ENCODE measurements at regions not wholly inside any gene's neighbourhood (a gene's known extent, or its start where the extent isn't known, plus 50 kb on each side); places are given as distances from the start of the nearest gene placed in this dataset.

GRCh38 chr19:30153326-30154210, 211.5 kb downstream of the URI1 start:
- DNase-seq (ENCODE audit: low spot score): no peak

GRCh38 chr19:30154410-30154809, 212.4 kb downstream of the URI1 start:
- no peak for DNase-seq (ENCODE audit: low spot score)

- no peak for DNase-seq (ENCODE audit: low spot score)
Observed at GRCh38 chr19:30155381-30156200, 213.6 kb downstream of the URI1 start.

- DNase-seq (ENCODE audit: low spot score): no peak
Observed at GRCh38 chr19:30156646-30157045, 214.6 kb downstream of the URI1 start.

- no peak for DNase-seq (ENCODE audit: low spot score)
Observed at GRCh38 chr19:30158067-30158892, 213.9 kb upstream of the ZNF536 start.

GRCh38 chr19:30158893-30159245, 213.3 kb upstream of the ZNF536 start:
- DNase-seq (ENCODE audit: low spot score): no peak

- no peak for DNase-seq (ENCODE audit: low spot score)
Observed at GRCh38 chr19:30159636-30160035, 212.5 kb upstream of the ZNF536 start.

GRCh38 chr19:30160426-30160825, 211.8 kb upstream of the ZNF536 start:
- DNase-seq (ENCODE audit: low spot score): no peak

- no peak for DNase-seq (ENCODE audit: low spot score)
Observed at GRCh38 chr19:30161021-30161655, 211.0 kb upstream of the ZNF536 start.

- no peak for DNase-seq (ENCODE audit: low spot score)
Observed at GRCh38 chr19:30161770-30162169, 210.4 kb upstream of the ZNF536 start.

- DNase-seq (ENCODE audit: low spot score): no peak
Observed at GRCh38 chr19:30162718-30163117, 209.5 kb upstream of the ZNF536 start.

- DNase-seq (ENCODE audit: low spot score): no peak
Observed at GRCh38 chr19:30163663-30164062, 208.5 kb upstream of the ZNF536 start.

- no peak for DNase-seq (ENCODE audit: low spot score)
Observed at GRCh38 chr19:30165228-30165813, 206.9 kb upstream of the ZNF536 start.

- DNase-seq (ENCODE audit: low spot score): no peak
Observed at GRCh38 chr19:30167206-30167868, 204.8 kb upstream of the ZNF536 start.

GRCh38 chr19:30167976-30168635, 204.1 kb upstream of the ZNF536 start:
- no peak for DNase-seq (ENCODE audit: low spot score)

GRCh38 chr19:30168760-30169159, 203.4 kb upstream of the ZNF536 start:
- DNase-seq (ENCODE audit: low spot score): no peak

GRCh38 chr19:30169196-30169900, 202.8 kb upstream of the ZNF536 start:
- DNase-seq (ENCODE audit: low spot score): no peak

GRCh38 chr19:30170081-30170480, 202.1 kb upstream of the ZNF536 start:
- no peak for DNase-seq (ENCODE audit: low spot score)

- no peak for DNase-seq (ENCODE audit: low spot score)
Observed at GRCh38 chr19:30170495-30171137, 201.6 kb upstream of the ZNF536 start.
